GM21367 (cell line): ENCODE measurements at regions not wholly inside any gene's neighbourhood (a gene's known extent, or its start where the extent isn't known, plus 50 kb on each side); places are given as distances from the start of the nearest gene placed in this dataset.

ENCODE experiments used
- ATAC-seq: cut with Tn5 transposase; IDR thresholded peaks from one replicate; pipeline ENCODE4 v1.9.1; 2021; ENCODE audit not compliant: unreplicated experiment

GRCh38 chr2:222064286-222064685 is 234.5 kb downstream of the PAX3 start:
- no peak for ATAC-seq

DNA sequence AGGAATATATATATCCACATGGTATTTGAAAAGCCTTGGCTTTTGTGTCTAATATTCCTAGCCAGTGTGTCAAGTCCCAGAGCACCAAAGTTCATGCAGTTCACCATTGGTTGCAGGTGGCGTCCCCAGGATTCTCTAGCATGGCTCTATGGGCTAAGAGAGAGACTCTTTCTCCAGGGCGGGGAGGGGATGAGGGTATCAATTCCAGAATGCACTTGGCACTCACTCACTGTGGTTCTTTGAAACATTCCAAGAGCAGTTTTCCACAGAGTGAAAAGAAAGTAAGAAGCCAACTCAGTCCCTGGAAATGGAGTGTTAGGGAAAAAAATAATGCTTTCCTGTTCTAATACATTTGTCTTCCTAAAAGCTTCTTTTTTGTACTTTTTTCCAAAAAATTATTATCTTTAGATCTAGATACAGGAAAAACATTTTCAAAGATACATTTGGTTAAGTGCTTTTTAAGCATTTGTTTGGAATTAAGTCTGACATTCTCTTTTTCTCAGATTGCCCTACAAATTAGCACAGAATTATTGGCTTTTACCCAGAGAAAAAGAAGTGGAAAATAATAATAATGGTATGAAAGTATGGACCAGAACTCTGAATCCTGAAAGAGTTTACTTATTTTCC is 239.9 kb downstream of the PAX3 start:
- no peak for ATAC-seq

DNA sequence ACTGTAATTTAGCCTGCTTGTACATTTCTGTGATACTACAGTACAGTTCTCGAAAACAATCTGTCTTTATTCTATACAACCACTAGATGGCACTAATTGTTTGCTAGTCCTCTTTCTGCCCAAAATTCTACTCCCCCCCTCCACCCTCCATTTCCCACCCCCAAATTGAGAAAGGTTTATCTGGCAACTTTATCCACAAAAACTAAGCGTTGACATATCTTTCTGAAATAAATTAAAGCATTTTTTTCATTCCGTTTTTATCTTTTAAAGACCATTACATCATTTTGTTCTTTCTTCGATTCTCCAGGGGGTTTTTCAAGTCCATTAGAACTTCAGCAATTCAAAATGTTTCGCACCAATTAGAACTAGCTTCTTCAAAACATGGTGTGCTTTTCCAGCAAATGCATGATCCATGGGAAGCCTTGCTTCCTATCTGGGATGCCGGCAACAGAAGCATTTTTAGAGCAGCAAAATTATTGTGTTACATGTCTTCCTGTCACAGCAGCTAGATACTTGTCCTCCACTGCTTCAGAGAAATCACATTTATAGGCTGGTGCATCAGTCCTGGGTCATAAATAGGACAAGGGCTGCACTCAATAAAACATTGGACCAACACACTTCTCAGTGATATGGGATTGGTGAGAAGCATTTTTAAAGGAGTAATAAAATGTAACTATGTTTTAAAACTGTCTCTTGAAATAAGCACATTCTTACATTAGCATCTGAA is 241.3 kb downstream of the PAX3 start:
- ATAC-seq: no peak

DNA sequence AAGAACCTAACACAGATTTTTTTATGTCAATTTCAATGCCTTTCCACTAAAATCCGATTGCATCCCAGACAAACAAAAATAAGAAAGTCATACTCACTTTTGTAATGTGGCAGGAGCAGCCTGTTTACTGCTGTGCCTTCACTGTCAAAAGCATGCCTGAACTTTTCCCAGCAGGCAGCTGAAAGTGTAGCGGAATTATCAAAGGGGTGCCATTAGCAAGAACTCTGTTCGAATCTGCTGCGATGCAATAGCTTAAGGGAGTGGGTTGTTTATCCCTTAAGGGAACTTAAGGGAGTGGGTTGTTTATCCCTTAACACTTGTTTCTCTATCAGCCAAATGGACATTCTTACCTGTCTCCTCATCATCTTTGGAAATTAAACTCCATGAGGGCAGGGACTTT is 243.5 kb downstream of the PAX3 start:
- no peak for ATAC-seq

DNA sequence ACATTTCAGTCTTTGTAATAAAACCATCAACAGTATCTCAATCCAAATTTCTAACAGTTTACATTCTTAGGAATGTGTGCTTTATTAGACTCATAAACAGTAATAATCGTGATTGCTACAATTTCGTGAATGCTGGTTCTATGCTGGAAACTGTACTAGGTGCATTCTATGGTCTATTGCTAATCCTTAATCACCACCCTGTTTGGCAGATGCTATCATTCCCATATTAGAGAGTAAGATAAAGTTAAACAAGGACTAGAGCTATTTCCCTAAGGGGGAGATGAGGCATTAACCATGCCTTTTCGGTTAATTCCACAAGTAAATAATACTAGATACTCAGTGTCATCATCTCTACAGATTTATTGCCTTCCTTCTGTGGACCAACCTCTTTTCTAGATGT is 244.0 kb downstream of the PAX3 start:
- no peak for ATAC-seq

GRCh38 chr2:222052934-222053367 is 245.8 kb downstream of the PAX3 start:
- peak; percentile 51 for ATAC-seq

DNA sequence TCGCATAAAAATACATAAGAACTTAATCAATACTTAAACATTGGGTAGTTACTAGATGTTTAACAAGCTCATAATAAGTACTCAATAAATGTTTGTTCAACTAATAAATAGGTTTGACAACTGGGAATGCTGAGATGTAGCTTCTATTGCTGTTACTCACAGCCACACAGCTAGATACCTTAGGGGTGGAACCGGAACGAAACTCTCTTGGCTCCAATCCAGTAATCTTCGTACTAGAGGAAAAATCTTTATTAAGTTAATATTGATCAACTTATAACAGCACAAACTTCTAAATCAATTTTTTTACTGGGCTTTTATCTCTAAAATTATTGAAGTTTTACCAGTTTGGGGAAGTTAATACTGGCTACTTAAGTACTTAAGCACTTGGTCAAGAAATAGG is 247.8 kb downstream of the PAX3 start:
- no peak for ATAC-seq

DNA sequence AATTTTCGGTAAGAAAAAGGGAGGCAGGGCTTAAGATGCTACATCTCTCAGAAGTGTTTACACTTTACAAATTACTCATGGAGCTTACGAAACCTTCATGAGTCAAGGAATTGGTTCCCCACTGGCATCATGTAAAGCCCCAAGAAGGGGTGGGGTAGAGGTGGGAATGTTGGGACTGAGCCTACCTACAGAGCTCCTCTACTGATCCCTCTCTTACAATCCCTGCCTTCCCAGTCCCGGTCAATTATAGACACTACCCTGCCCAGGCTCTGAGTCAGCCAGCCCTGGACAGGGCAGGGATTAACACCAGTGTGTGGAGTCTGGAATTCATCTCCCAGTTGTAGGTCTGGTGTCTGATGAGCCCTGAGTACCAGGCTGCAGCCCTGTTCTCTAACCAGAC is 248.9 kb downstream of the PAX3 start:
- ATAC-seq: no peak

DNA sequence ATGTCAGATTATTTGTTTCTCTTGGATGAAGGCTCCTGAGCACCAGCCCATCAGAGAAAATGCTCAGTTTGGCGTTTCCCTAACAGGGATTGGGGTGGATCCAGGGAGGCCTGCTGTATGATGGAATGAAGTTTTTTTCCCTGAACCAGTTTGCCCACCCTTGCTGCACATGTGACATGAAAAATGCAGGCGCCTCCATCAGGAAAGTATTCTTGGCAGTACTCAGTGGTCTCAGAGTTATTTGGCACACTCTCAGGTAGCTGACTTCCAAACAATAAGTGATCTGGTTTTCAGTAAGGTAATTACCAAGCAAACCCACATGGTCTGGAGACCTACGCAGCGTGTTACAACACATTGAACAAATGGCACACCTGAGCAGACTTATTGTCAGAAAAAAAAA is 254.9 kb downstream of the PAX3 start:
- no peak for ATAC-seq

GRCh38 chr2:222042666-222043065 is 256.1 kb downstream of the PAX3 start:
- no peak for ATAC-seq

GRCh38 chr2:222040333-222040732 is 258.5 kb downstream of the PAX3 start:
- ATAC-seq: no peak

GRCh38 chr2:222039821-222040220 is 259.0 kb downstream of the PAX3 start:
- no peak for ATAC-seq

DNA sequence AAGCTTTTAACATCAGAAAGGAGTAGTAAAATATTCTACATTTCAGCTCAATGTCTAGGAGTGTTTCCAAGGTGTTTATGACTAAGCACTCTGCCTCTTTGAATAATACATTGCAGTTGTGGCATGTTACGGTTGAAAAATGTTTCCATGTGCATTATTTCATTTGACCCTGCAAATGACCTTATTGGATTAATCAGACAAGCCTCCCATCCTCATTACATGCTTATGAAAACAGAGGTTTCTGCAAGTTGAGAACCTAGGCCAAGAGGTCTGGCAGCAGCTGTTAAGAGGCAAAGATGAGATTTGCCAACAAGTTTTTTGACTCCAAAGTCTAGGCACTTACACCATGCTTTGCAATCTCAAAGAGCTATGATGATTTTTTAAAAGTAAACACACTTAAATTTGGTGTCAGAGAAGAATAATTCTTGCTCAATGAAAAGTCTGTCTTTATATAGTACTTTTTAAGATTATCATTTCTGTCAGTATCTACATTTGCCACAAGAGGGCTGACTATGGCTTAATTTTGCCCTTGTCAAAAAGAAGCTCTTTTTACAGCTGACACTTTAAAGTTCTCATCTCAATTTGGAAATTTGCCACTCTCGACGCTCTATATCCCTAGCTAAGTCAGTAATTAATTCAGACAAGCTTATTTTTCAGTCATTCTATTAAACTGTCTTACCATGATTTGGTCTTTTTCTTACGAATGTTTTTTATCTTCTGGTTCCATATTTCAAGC is 260.6 kb downstream of the PAX3 start:
- ATAC-seq: no peak

DNA sequence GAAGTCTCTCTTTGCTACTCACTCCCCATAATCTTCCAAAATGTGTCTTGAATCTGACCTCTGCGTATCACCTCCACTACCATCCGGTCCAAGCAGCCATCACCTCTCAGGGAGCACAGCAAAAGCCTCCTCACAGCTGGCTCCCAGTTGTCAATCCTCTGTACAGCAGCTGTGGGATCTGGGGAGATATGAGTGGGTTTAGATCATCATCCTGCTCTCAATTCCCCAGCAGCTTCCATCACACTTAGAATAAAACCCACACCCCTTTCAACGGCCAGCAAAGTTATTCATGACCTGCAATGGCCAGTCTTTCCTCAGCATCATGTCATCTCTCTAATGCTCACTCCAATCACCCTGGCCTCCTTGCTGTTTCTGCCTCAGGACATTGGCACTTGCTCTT is 261.6 kb downstream of the PAX3 start:
- no peak for ATAC-seq

DNA sequence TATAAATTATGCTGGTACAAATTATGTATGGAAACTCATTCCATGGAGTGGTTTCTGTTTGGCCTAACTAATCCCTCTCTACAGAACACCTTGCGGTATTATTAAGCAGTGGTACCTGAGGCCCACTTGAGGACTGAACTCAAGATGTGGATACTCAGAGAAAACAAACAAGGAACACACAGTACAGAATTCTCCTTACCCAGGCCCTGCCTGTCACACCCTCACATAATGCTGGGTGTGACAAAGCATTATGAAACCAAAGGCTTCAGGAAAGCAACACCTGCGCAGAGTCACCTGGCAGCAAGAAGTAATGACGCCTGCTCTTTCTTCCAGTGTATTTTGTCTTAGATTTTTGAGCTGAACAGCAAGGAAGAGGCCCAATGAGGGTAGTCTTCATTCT is 264.7 kb downstream of the PAX3 start:
- no peak for ATAC-seq

- no peak for ATAC-seq
These were observed 265.3 kb downstream of the PAX3 start for GRCh38 chr2:222033541-222033940.

- ATAC-seq: no peak
These were observed 272.9 kb downstream of the PAX3 start for GRCh38 chr2:222025881-222026271.

GRCh38 chr2:222024932-222025880 is 273.6 kb downstream of the PAX3 start:
- ATAC-seq: no peak

DNA sequence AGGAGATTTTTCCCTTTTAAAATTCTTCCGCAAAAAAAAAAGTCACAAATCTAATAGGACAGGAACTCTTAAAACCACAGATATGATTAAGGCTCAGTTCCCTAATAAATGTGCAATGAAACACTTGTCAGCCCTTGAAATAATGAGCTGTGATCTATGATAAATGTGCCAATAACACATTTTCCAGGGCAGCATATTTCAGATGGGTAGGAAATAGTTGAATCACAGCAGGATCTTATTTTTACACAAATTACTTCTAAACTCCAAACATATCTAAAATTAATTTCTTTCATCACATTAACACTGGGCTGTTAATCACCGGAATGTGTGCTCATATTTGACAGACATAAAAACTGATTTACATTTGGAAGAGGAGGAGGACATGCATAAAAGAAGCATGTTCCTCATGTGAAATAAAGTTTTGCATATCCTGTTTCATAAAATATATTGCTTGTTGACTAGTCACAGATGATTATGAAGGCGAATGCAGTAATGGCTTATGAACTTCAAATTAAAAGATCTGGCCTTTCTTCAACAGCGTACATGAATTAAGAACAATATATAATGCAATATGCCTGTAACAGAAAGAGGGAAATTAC is 281.4 kb downstream of the PAX3 start:
- no peak for ATAC-seq

DNA sequence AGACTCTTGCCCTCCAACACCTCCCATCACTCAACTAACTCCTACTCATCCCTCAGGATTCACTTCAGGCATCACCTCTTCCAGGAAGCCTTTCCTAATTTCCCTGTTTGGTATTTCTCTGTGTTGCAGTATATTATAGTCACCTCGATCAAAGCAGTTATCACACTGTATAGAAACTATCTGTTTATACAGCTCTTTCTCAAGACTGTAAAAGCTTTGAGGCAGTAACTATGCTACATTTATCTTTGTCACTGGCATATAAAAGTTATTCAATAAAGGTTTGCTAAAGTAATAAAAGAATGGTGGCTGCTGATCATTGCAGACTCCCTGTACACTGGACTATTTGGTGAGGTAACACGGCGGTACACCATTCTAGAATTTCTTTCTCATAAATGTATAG is 284.9 kb downstream of the PAX3 start:
- no peak for ATAC-seq

DNA sequence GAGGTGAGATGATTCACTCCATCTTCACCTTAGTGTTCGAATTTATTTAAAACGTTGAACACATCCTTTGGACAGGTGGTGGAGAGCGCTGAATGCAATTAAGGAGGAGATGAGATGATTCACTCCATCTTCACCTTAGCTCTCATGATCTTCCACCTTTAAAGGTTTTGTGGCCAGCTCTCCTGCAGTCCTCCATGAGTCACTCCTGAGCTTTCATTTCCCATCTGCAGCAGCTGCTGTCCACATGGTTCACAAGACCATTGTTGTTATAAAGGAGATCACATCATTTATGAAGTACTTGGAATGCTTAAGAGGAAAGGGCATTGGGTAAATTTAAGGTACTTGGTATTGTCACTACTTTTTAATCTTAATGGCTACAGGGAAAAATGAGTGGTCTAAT is 298.5 kb downstream of the PAX3 start:
- no peak for ATAC-seq
